GM19035 (cell line): ENCODE measurements at regions not wholly inside any gene's neighbourhood (a gene's known extent, or its start where the extent isn't known, plus 50 kb on each side); places are given as distances from the start of the nearest gene placed in this dataset.

Experiments
- ATAC-seq: cut with Tn5 transposase; IDR thresholded peaks from one replicate; pipeline ENCODE4 v1.9.1; 2021; ENCODE audit not compliant: unreplicated experiment

DNA sequence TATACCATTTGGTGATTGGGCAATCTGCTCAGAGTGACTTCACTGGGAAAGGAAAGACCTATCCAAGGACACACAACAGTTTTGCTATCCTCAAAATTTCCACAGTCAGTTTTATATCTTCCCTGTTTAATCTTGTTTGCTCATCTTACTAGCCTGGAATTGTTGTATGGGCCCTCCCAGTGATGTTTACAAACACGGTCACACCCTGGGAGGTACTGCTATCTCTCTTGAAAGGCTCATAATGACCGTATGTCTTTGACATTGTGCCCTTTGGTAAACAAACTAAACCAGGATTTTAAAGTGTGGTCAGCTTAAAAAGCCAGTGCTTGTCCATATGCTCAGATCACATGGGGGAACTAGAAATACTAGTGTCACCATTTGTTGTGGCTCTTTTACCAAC is 277.0 kb downstream of the CDH2 start:
- ATAC-seq, result no peak

DNA sequence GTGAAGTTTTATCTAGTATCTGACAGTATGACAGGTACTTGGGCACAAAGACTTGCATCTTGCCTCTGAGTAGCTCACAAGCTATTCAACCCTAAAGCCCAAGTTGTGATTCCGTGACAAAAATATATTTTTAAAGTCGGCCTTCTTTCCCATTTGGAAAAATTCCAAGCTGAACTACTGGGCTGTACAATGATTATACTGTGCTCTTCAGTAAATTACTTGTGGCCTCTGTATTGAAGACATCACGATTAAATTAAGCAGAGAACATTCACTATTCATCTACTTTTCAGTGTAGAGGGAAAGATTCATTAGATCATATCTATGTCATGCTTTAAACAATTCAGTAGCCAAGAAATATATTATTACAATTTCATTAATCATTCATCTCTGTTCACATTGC is 282.2 kb downstream of the CDH2 start:
- no peak for ATAC-seq

DNA sequence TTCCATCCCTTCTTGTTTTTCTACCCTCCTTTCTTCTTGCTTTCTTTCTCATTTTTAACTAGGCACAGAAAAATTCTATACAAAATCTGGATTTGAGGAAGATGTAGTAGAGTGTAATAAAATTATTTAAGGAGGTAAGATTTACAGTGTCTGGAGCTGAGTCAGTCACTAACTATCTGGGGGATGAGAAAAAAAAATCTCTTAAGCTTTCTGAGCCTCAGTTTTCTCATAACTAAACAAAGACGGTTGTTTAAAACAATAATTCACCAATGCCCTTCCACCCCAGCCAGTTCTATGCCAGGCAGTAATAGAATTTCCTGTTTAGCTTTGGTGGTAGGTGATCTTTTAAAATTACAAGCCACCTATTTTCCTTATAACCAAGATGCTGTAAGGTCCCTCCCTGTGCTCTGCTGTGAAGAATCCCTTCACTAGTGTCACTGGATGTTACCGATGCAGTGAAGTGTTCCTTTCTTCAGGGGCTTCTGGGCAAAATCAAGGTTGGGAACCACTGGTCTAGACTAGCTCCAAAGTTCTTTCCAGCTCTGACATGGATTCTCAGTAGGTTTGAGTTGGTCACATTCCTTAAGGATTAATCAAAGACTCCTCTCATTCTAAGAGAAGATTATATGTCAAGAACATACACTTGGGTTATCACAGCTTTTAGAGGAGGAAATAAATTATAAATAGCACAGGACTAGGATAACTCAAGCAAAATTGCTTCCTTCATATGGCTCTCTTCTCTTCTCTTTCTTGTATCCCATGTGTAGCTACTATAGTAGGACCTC is 289.0 kb downstream of the CDH2 start:
- ATAC-seq, result no peak

- no peak for ATAC-seq
Observed at GRCh38 chr18:27887287-27887686, 289.6 kb downstream of the CDH2 start.

- ATAC-seq, result no peak
Observed at GRCh38 chr18:27879540-27879939, 297.4 kb downstream of the CDH2 start.

DNA sequence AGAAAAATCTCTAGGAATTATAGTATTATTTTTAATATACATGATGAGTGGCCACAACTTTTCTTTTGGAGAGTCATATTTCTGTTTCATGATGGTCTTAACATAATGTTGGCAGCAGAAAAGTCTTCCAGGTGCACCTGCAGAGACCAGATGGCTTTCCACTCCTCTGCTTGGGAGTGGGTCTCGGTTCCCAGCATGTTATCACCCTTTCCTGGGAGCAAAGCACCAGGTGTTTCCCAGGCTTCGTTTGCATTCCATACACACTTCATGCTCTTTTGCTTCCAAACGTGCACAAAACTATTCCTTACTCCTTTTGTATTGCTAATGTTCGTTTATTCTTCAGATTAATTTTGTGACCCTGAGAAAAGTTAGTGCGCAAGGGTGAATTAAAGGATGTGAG is 305.2 kb downstream of the CDH2 start:
- no peak for ATAC-seq

DNA sequence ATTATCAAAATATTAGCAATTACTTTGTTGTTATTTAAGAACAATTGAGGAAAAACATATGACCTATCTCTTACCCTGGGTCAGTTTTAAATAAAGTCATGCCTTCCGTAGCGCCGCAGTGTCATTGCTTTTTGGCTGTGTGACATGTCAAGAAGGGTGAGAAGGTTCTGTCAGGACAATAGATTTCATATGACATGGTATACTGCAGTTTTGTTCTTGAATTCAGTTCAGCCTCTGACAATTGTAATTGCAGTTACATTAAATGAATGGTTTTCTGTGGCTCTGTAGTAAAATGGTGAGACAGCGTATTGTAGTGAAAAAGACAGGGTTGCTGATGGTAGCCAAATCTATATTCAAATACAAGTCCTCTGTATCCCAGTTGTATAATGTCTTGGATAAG is 307.2 kb downstream of the CDH2 start:
- ATAC-seq, result no peak

DNA sequence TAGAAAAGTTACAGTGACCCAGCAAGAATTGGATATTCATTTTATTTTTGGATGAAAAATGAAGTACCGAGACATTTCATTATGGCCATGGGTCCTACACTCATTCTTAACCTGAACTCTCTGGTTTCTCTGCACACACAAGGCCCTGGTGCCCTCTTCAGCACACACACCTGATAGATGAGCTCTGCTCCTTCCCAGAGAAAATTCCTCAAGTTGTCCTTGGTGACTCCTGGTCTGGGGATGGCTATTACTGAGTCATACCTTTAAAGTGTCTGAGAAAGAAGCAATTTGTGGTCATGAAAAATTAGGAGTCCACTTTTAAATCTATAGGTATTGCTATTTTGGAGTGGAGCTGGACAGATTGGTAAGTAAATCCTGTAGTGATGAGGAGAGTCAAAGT is 311.5 kb downstream of the CDH2 start:
- ATAC-seq, result no peak

DNA sequence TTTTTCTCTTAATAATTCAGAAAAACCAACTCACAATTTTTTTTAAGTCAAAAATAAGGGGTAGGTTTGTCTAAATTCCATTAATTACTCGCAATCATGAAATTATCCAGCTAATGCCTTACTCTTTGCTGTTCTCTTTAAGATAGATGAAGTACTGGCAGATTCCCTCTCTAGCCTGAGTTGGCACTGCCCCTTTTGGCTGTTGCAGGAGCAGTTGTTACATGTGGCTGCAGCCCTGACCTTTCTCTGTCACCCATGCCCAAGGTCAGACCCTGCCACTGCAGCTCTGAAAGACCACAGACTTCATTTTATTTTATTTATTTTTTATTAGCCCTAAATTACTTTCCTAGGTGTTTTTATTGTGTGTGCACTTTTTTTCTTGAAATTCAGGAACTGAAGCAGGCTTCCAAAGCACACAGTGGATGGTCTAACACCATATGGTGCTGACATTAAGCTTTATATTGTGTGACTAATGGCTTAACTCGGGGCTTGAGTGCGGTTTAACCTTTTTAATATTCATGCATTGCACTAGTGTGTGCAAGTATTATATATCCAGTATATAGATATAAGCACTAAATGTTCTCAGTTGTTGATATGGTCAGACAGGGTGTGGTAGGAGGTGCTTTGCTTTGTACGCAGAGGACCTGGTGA is 313.0 kb downstream of the CDH2 start:
- no peak for ATAC-seq

DNA sequence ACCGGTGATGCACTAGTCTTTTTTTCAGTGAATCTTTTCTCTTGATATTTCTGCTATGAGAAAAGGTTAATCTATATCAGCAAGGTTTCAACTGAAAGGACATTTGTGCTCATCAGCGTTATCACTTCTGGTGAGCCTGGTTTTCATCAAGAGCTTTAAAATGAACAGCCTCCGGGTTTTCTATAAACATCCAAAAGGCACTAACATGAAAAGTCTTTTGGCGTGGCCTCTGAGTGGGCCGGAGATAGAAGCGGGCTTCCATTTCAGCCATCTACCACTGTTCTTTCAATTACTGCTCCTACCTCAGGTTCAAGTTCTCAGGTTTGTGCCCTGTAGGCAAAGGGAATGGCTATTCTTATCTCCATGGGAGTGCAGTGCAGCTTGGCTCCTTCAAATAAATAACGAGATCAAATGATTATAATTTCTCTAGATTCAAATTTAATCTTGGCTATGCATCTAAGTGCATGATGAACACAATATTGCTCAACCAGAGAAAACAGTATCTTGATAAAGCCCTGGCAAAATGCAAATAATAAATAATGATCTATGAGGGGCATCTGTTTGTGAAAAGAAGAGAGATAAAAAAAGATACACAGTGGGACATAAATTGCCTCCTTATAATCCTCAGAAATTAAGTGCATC is 314.8 kb downstream of the CDH2 start:
- ATAC-seq, result no peak

GRCh38 chr18:27861539-27861938 is 315.4 kb downstream of the CDH2 start:
- no peak for ATAC-seq

- no peak for ATAC-seq
Observed at GRCh38 chr18:27860701-27861107, 316.2 kb downstream of the CDH2 start.

- no peak for ATAC-seq
Observed at GRCh38 chr18:27860011-27860410, 316.9 kb downstream of the CDH2 start.

- ATAC-seq, result no peak
Observed at GRCh38 chr18:27856820-27857219, 320.1 kb downstream of the CDH2 start.

GRCh38 chr18:27855486-27855885 is 321.4 kb downstream of the CDH2 start:
- ATAC-seq, result no peak

DNA sequence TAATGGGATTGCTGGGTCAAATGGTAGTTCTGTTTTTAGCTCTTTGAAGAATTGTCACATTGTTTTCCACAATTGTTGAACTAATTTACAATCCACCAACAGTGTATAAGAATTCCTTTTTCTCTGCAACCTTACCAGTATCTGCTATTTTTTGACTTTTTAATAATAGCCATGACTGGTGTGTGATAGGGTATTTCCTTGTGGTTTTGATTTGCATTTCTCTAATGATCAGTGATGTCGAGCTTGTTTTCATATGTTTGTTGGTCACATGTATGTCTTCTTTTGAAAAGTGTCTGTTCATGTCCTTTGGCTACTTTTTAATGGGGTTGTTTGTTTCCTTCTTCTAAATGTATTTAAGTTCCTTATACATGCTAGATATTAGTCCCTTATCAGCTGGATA is 322.3 kb downstream of the CDH2 start:
- ATAC-seq, result no peak

- no peak for ATAC-seq
Observed at GRCh38 chr18:27848336-27848735, 328.6 kb downstream of the CDH2 start.

- no peak for ATAC-seq
Observed at GRCh38 chr18:27847412-27847811, 329.5 kb downstream of the CDH2 start.

DNA sequence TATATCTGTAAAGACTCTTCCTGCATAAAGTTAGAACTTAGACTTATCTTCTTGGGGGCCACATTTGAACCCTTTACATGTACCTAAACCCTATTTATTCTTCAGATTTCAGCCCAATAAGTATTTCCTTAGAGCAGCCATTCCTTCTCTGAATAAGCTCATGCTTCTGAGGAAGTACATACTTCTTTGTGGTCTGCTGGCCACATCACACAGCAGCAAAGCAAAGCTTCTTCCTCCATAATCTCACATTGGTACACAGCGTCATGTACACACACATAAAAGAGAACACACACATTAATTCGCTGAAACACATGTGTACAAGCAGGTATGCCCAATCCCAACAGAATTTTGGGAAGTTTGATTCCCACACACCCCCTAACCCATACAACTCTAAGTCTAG is 331.0 kb downstream of the CDH2 start:
- ATAC-seq, result no peak

GRCh38 chr18:27843783-27844777 is 332.9 kb downstream of the CDH2 start:
- ATAC-seq, result no peak

DNA sequence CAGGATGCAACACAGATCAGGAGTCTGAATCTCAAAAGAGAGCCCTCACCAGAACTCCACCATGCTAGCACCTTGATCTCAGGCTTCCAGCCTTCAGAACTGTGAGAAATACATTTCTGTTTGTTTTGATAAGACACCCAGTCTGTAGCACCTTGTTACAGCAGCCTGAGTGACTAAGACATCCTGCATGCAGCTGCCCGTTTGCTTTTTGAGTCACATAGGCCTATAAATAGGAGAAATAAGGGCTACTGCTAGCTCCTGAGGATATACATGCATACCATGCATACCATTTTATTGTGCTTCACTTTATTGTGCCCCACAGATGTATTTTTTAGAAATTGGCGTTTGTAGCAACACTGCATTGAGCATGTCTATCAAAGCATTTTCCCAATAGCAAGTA is 337.8 kb downstream of the CDH2 start:
- ATAC-seq, result no peak
